NCI-H446 treated with DMSO at 0.1 percent for 48 hours (cell line): ENCODE measurements at regions not wholly inside any gene's neighbourhood (a gene's known extent, or its start where the extent isn't known, plus 50 kb on each side); places are given as distances from the start of the nearest gene placed in this dataset.
"Not testable (repeated sequence)": the region's sequence is repeated elsewhere in the genome, so short reads cannot be mapped to it uniquely, and the experiment has no call there.

Experiments
- DNase-seq: peaks from one replicate; lab custom pipeline; 2025; lab: John Stamatoyannopoulos, UW

- DNase-seq = no peak
Observed at GRCh38 chr4:97216046-97216445, 927.2 kb downstream of the STPG2 start.

GRCh38 chr4:97235521-97235920, 907.8 kb downstream of the STPG2 start:
- no peak for DNase-seq

GRCh38 chr4:97238956-97239666, 904.2 kb downstream of the STPG2 start:
- DNase-seq = no peak

DNA sequence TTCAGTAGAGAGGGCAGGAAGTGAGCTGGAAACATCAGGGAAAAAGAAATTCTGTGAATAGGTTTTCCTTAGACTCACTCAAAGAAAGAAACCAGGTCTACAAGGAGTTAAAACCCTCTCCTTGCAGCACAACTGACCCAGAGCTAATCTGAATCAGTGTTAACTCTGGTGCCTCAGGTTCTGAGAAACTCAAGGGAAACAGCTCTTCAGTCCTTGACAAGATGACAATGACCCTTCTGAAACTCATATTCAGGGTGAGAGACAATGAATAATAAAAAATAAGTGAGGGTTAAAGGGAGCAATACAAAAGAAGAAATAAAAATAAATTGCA, 903.6 kb downstream of the STPG2 start:
- no peak for DNase-seq

- no peak for DNase-seq
Observed at GRCh38 chr4:97252615-97253154, 890.6 kb downstream of the STPG2 start.

- no peak for DNase-seq
Observed at GRCh38 chr4:97262769-97263168, 880.5 kb downstream of the STPG2 start.

DNA sequence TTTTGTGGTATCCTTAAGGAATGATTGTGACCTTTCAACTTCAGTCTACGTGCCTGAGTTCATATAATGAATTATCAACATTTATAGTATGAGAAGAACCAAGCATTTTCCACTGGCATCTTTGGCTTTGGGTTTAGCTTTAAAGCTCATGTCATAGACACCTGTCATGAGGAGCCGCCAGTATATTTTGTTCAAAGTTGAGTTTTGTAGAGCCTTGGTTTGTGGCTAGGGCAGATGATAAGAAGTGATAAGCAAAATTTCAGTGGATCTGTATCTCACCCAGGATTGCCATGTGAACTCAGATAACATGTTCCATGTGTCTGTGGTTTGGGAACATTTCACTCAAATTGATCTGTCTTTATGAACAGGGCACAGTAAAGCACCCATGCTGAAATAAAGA, 873.2 kb downstream of the STPG2 start:
- no peak for DNase-seq

DNA sequence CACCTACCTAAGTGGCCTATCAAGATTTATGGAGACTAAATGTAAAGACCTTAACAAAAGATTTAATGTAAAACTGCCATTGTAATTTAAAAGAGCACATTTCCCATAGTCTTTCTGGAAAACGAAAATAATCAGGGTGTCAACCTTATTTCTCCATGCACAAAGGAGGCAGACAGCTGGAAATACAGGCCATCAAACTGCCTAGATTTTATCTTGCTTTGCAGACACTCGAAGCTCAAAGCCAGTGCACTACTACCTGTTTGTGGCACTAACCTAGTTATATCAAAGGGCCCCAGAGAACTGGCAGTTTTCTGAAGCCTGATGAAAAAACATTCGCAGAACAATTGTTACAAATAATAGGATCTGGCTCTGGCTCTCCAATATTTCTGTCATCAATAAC, 863.9 kb downstream of the STPG2 start:
- no peak for DNase-seq

GRCh38 chr4:97300561-97300960, 842.7 kb downstream of the STPG2 start:
- no peak for DNase-seq

GRCh38 chr4:97305351-97305750, 837.9 kb downstream of the STPG2 start:
- no peak for DNase-seq

- peak; percentile 15 for DNase-seq
Observed at GRCh38 chr4:97309121-97309520, 834.2 kb downstream of the STPG2 start.

- DNase-seq = no peak
Observed at GRCh38 chr4:97317201-97317600, 826.1 kb downstream of the STPG2 start.

DNA sequence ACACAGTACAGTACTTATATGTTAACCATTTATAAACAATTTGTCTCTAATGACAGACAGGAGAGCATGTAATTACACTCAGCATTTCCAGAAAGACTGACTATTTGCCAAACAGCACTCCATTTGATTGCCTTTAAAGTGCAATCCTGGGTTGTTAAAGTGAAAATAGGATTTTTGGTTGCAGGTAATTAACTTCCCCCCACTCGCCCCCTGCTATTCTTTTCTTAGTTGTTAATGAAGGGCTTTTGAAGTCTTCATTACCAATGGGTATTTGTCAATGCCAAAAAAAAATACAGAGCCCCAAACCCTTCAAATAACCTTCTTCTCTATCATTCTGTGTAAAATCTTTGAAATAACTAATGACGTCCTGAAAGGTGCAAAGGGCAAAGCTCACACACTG, 825.6 kb downstream of the STPG2 start:
- no peak for DNase-seq

GRCh38 chr4:97325751-97326150, 817.5 kb downstream of the STPG2 start:
- DNase-seq = not testable (repeated sequence)

DNA sequence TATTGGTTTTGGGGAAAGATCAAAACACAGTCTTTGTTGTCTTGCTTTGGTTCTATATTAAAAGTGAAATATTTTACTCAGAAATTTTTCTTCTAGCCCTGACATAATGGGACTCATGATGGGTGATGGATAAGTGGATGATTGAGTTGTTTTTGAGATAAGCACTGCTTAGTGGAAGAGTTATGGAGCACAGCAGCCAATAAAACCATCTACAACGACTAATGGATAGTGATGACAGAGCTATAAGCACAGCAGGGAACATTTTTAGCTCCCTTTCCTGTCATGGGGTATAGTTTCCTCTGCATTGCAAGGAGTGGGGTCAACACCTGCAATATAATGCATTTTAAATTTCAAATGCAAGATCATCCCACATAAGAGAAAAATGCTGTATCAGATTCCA, 812.4 kb downstream of the STPG2 start:
- no peak for DNase-seq

DNA sequence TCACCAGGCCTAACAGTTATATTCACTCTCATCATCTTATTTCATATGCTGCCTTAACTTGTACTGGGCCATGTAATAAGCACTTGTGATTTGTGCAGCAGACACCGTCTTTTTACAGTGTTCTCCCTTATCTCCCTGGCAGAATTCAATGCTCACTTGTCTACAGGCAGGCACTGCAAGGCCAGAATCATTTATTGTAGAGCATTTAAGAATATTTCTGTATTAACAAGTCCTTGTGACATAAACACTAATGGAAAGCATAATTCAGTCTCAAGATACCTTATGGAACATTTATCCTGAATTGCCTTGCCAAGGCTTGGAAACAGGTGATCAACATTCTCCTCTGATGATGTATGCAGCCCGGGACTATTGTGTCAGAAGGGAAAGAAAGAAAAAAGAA, 808.9 kb downstream of the STPG2 start:
- no peak for DNase-seq

DNA sequence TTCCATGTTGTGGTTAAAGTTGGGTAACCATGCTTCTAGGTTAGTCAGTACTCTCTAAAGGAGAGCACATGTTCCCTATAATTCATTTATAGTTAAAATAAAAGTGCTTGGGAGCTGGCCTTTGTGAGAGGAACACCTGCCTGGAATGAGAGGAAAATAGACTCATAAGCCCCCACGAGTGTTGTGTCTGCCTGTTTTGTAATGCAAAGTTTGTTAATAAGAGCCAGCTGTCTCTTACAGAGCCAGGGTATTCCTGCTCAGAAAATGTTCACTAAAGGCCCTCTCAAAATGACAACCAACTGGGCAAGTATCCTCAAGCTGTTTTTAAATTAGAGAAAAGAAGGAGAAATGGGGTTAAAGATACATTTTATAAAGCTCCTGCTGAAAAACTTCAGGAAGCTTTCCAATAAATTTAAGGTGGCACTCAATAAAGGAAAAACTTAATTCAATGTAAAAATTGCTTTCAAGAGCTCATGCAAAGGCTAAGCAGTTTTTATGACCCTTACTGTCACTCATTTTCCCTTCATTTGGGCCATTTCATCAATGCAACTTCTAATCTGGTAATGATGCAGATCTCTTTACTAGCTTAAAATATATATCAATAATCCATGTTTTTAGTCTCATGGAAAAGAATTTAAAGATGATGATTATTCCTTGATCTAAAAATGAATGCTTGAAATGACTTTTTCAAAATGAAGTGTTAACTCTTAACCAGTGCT, 793.6 kb downstream of the STPG2 start:
- no peak for DNase-seq

DNA sequence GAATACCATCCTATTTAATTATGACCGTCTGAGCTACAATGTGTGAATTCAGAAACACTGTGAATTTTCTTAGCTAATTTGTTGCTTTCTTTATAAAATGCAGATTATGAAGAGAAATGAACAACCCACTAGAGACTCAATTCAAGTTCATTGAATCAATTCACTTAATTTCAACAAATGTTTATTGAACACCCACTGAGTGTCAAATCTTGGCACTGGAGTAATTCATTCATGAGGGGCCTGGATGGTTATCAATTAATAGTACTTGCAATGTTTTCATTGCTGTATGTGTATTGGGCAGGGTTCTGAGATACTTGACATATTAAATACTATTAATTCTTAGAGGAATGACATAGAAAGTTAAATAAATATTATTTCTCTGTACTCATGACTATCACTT, 789.4 kb downstream of the STPG2 start:
- DNase-seq = no peak

- DNase-seq = no peak
Observed at GRCh38 chr4:97359826-97360225, 783.5 kb downstream of the STPG2 start.

GRCh38 chr4:97360733-97361132, 782.5 kb downstream of the STPG2 start:
- DNase-seq = no peak

- DNase-seq = peak; percentile 43
Observed at GRCh38 chr4:97367878-97368277, 775.4 kb downstream of the STPG2 start.

DNA sequence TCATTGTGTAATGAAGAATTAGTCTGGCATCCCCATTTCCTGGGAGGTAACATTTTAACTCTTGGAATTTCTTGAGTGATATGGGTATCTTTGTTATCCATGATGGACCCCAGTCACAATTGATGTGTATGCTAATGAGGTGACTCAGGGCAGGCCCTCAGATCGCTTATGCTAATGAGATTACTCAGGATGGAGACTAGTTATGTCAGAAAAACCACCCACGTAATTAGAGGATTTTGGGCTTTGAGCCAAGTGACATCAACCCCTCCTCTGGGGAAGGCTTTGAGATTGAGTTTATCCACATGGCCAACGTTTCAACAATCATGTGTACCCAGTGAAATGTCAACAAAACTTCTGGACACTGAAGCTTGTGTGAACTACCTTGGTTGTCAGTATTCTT, 772.7 kb downstream of the STPG2 start:
- no peak for DNase-seq

- DNase-seq = no peak
Observed at GRCh38 chr4:97374526-97374925, 768.8 kb downstream of the STPG2 start.

DNA sequence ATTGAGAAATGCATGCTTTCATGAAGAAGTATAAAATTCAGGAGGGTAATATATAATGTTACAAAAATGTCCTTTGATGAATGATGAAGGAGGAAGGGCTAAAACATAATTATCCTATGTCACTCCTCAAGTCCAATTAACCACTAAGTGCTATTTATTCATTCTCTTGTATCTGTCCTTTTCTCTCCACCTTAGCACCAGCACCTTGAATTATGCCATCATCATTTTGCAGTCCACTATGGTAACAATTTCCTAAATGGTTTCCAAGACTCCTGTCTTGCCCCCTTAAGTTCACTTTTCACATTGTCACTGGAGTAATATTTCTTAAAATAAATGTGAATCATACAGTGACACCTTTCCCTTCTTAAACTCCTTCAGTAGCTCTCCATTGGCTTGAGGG, 756.3 kb downstream of the STPG2 start:
- DNase-seq = no peak
